CD14-positive monocyte (primary cell): ENCODE measurements at regions not wholly inside any gene's neighbourhood (a gene's known extent, or its start where the extent isn't known, plus 50 kb on each side); places are given as distances from the start of the nearest gene placed in this dataset.

Experiments
- DNase-seq, 3 donors: peaks; one replicate each; pipeline ENCODE4 v3.0.0-alpha.2; 2011 to 2022
- H2AFZ ChIP-seq: 2 replicates; pipeline ENCODE4 v1.6.0; 2012; ENCODE audit warnings: mild to moderate bottlenecking, low read depth, low read length, inconsistent platforms; ENCODE audit not compliant: insufficient read depth, poor library complexity, severe bottlenecking
- H3K27ac ChIP-seq, 2 donors: 1 replicate in 1 of 2; 2 replicates in 1 of 2; pipeline ENCODE4 v1.5.1; 2012 to 2013; ENCODE audit warnings: low read length in 2 of 2, control low read depth in 1 of 2, inconsistent platforms in 1 of 2, low read depth in 1 of 2, mild to moderate bottlenecking in 1 of 2
- H3K27me3 ChIP-seq, 2 donors: one replicate each; pipeline versions ENCODE4 v1.6.0 to v1.6.1; 2011 to 2013; ENCODE audit warnings: low read length in 2 of 2; ENCODE audit not compliant: control insufficient read depth in 2 of 2, insufficient read depth in 2 of 2
- H3K36me3 ChIP-seq, 2 donors: replicated peaks in 1 of 2; 1 replicate in 1 of 2; 2 replicates in 1 of 2; pipeline versions ENCODE4 v1.5.1 to v1.6.1; 2012 to 2013; ENCODE audit warnings: low read length in 2 of 2, control low read depth in 1 of 2, inconsistent platforms in 1 of 2, mild to moderate bottlenecking in 1 of 2; ENCODE audit not compliant: insufficient read depth in 2 of 2, control insufficient read depth in 1 of 2
- H3K4me1 ChIP-seq, 2 donors: 1 replicate in 1 of 2; 2 replicates in 1 of 2; pipeline versions ENCODE4 v1.5.1 to v1.6.1; 2012 to 2013; ENCODE audit warnings: low read length in 2 of 2, control low read depth in 1 of 2, inconsistent platforms in 1 of 2, mild to moderate bottlenecking in 1 of 2, moderate library complexity in 1 of 2; ENCODE audit not compliant: insufficient read depth in 2 of 2, control insufficient read depth in 1 of 2
- H3K4me2 ChIP-seq: replicated peaks from 2 replicates; pipeline ENCODE3; 2012; ENCODE audit warnings: low read length, moderate library complexity, mild to moderate bottlenecking; ENCODE audit not compliant: poor library complexity, severe bottlenecking; ENCODE audit errors: extremely low read depth
- H3K4me3 ChIP-seq, 3 experiments: fragments of 200-600 bp in 1 of 3; sonication (generic) in 1 of 3; replicated peaks in 1 of 3; 1 replicate in 2 of 3; 2 replicates in 1 of 3; pipeline ENCODE4 v1.5.1; 2011 to 2013; ENCODE audit warnings: low read length in 3 of 3, mild to moderate bottlenecking in 3 of 3, control low read depth in 2 of 3, low read depth in 2 of 3, inconsistent platforms in 1 of 3, moderate library complexity in 1 of 3
- H3K79me2 ChIP-seq: 2 replicates; pipeline ENCODE4 v1.6.0; 2012; ENCODE audit warnings: mild to moderate bottlenecking, control low read depth, inconsistent platforms, low read length, moderate library complexity; ENCODE audit not compliant: insufficient read depth
- H3K9ac ChIP-seq: 2 replicates; pipeline ENCODE4 v1.6.0; 2017; ENCODE audit warnings: low read length, mild to moderate bottlenecking; ENCODE audit not compliant: insufficient read depth, poor library complexity, severe bottlenecking
- H3K9me3 ChIP-seq, 2 donors: replicated peaks in 1 of 2; 1 replicate in 1 of 2; 2 replicates in 1 of 2; pipeline versions ENCODE4 v1.5.1 to v1.6.1; 2012 to 2013; ENCODE audit warnings: low read length in 2 of 2, control low read depth in 1 of 2; ENCODE audit not compliant: control insufficient read depth in 1 of 2, insufficient read depth in 1 of 2
- H4K20me1 ChIP-seq: 2 replicates; pipeline ENCODE4 v1.6.0; 2012; ENCODE audit warnings: mild to moderate bottlenecking, low read length, control low read depth, moderate library complexity; ENCODE audit not compliant: insufficient read depth
- H3K27ac Mint-ChIP-seq, 7 donors: one replicate each; pipeline ENCODE4 v1.8.0; 2020; ENCODE audit warnings: mild to moderate bottlenecking in 7 of 7, mixed read lengths in 7 of 7, moderate library complexity in 6 of 7, inconsistent platforms in 2 of 7
- H3K27me3 Mint-ChIP-seq, 3 donors: one replicate each; pipeline ENCODE4 v1.8.0; 2021 to 2022; ENCODE audit warnings: low read depth in 3 of 3, mild to moderate bottlenecking in 3 of 3, mixed read lengths in 3 of 3, moderate library complexity in 3 of 3, inconsistent platforms in 1 of 3
- H3K36me3 Mint-ChIP-seq, 2 donors: one replicate each; pipeline ENCODE4 v1.8.0; 2020; ENCODE audit warnings: mixed read lengths in 2 of 2, inconsistent platforms in 1 of 2, mild to moderate bottlenecking in 1 of 2
- H3K4me1 Mint-ChIP-seq: one replicate; pipeline ENCODE4 v1.8.0; 2020; ENCODE audit warnings: mild to moderate bottlenecking, mixed read lengths
- H3K4me3 Mint-ChIP-seq, 2 donors: one replicate each; pipeline ENCODE4 v1.8.0; 2020; ENCODE audit warnings: mild to moderate bottlenecking in 2 of 2, mixed read lengths in 2 of 2, moderate library complexity in 1 of 2
- H3K9me3 Mint-ChIP-seq, 7 donors: one replicate each; pipeline ENCODE4 v1.8.0; 2020 to 2022; ENCODE audit warnings: mixed read lengths in 7 of 7, mild to moderate bottlenecking in 6 of 7, moderate library complexity in 6 of 7, inconsistent platforms in 2 of 7
- CTCF ChIP-seq: fragments of 200-600 bp; IDR thresholded peaks from one replicate; pipeline ENCODE4 v1.8.0; 2022; ENCODE audit warnings: antibody characterized with exemption, mild to moderate bottlenecking
- WGBS: methylation state at CpG from one replicate; pipeline ENCODE4 v1.1.5; 2013; ENCODE audit warnings: missing lambda C conversion rate; ENCODE audit not compliant: insufficient coverage; 5-methylcytosine and 5-hydroxymethylcytosine counted together
- intact Hi-C, 2 donors: fragments of 100-400 bp; cut with micrococcal nuclease; formaldehyde crosslinking; loops; one replicate each; pipeline versions ENCODE4 v1.15.0 to v1.15.1; 2023

GRCh38 chr1:238767321-238767720 is 619.0 kb upstream of the CHRM3 start:
- no peak overlapping the region for H3K4me3 Mint-ChIP-seq
- H3K9me3 Mint-ChIP-seq, result peaks cover 6 to 26% (median 12%) of the 10 kb centered on the region in 7 donors
- Histone ChIP-seq H3K36me3 (no peaks in the 10 kb centered on the region), H3K4me3 (no peak overlapping the region), H3K27ac (no peak overlapping the region), H3K9ac (no peak overlapping the region), H4K20me1 (no peaks in the 10 kb centered on the region), H3K4me2 (no peak overlapping the region), H3K9me3 (peaks cover 18 to 33% of the 10 kb centered on the region in 2 donors), H3K79me2 (no peaks in the 10 kb centered on the region), H3K27me3 (no peaks in the 10 kb centered on the region), H3K4me1 (no peaks in the 10 kb centered on the region), H2AFZ (no peak overlapping the region)
- H3K4me1 Mint-ChIP-seq, result no peaks in the 10 kb centered on the region
- WGBS, result 100% methylated on average over 2 of the region's 2 CpGs
- intact Hi-C loops, result no loop called here
- DNase-seq, result no peak
- no peaks in the 10 kb centered on the region for H3K27me3 Mint-ChIP-seq
- no peak for TF ChIP-seq CTCF
- H3K36me3 Mint-ChIP-seq, result no peaks in the 10 kb centered on the region
- no peak overlapping the region for H3K27ac Mint-ChIP-seq

- no peak for DNase-seq
- H3K4me1 ChIP-seq, result no peaks in the 10 kb centered on the region
- H3K4me3 Mint-ChIP-seq, result no peak overlapping the region
- peaks cover 7 to 27% (median 14%) of the 10 kb centered on the region in 7 donors for H3K9me3 Mint-ChIP-seq
- H3K4me1 Mint-ChIP-seq, result no peaks in the 10 kb centered on the region
- no peak for TF ChIP-seq CTCF
- no peaks in the 10 kb centered on the region for H3K27me3 Mint-ChIP-seq
- no peak overlapping the region for H3K27ac Mint-ChIP-seq
- H3K9me3 ChIP-seq, result peaks cover 21 to 37% of the 10 kb centered on the region in 2 donors
- H3K79me2 ChIP-seq, result no peaks in the 10 kb centered on the region
- no peaks in the 10 kb centered on the region for H3K27me3 ChIP-seq
- H3K4me2 ChIP-seq, result no peak overlapping the region
- H3K36me3 Mint-ChIP-seq, result no peaks in the 10 kb centered on the region
- no peaks in the 10 kb centered on the region for H3K36me3 ChIP-seq
- no peak overlapping the region for H3K4me3 ChIP-seq
- intact Hi-C loops, result no loop called here
- no peak overlapping the region for H3K27ac ChIP-seq
- no peaks in the 10 kb centered on the region for H4K20me1 ChIP-seq
- WGBS, result no CpG with 5 or more reads among the region's 2 CpGs
- no peak overlapping the region for H3K9ac ChIP-seq
- no peak overlapping the region for H2AFZ ChIP-seq
Measured at GRCh38 chr1:238764779-238765178, 621.6 kb upstream of the CHRM3 start.
